ENCODE measurements at regions not wholly inside any gene's neighbourhood (a gene's known extent, or its start where the extent isn't known, plus 50 kb on each side); places are given as distances from the start of the nearest gene placed in this dataset.

- DNase-seq (ENCODE audit: low read depth), result no peak
Observed at GRCh38 chr10:61841338-61841875, 60.1 kb upstream of the ARID5B start.

GRCh38 chr10:61842755-61843497, 58.6 kb upstream of the ARID5B start:
- no peak for DNase-seq (ENCODE audit: low read depth)

DNA sequence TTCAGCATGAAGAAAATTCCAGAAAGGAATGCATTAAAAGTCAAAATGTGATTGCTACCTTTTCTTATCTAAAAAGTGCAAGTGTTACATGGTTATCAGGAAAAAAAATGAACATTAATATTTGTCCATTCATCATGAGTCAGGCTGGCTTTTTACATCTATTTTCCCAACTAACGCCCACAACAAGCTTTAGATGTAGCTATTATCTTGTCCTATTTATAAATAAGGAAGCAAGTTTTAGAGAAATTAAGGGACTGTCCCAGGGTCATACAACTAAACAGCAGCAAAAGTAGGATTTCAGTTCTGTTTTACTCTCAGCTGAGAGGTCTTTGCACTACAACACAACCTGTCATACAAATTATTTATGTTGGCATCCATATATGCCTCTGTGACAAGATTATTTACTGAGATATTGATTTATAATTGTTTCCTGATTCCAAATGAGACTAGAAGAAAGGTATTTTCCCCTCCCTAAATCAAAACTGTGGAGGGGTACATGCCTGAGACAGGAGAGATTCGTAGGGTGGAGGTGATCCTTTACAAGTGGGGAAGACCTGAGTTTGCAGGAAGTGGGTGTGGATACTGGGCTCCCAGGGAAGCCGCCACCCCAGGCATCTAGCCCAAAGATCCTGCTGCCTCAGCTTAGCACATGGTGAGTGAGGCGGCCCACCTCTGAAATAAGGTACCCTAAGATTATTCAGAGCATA, 57.2 kb upstream of the ARID5B start:
- no peak for DNase-seq (ENCODE audit: low read depth)

DNA sequence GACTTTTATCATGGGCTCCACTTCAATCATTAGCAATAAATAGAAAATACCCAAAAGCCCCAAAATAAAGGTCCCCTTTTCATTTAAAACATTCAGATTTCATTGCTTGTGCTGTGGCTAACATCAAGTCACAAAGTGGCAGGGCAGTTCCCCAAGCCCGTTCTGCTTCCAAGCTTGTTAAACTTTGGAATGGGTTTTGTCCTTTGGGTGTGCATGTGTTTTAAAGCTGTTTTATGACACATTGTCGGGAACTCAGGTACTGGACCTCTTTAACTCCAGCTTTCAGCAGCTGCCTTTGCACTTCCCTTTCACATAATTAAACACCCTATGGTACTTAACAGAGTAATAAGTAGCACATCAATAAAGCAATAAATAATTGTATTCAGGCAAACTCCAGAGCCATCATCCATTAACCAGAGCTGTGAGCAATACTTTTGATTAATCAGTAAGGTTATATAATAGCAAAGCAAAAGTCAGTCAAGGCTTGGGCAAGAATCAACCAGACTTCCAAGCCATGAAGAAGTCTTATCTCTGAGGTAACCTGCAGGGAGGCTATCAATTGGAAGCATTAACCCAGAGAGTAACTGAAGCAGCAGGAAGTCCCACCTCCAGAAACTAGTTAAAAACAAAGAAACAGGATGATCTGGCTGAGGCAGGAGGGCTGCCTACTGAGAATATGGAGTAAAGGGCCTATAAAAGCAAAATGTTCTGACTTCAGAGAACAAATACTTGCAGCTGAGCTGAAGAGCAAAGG, 56.1 kb upstream of the ARID5B start:
- DNase-seq (ENCODE audit: low read depth), result no peak

- DNase-seq (ENCODE audit: low read depth), result no peak
Observed at GRCh38 chr10:61845950-61846268, 55.6 kb upstream of the ARID5B start.

GRCh38 chr10:61846370-61847031, 55.0 kb upstream of the ARID5B start:
- DNase-seq (ENCODE audit: low read depth), result no peak

GRCh38 chr10:61847087-61847486, 54.4 kb upstream of the ARID5B start:
- no peak for DNase-seq (ENCODE audit: low read depth)

DNA sequence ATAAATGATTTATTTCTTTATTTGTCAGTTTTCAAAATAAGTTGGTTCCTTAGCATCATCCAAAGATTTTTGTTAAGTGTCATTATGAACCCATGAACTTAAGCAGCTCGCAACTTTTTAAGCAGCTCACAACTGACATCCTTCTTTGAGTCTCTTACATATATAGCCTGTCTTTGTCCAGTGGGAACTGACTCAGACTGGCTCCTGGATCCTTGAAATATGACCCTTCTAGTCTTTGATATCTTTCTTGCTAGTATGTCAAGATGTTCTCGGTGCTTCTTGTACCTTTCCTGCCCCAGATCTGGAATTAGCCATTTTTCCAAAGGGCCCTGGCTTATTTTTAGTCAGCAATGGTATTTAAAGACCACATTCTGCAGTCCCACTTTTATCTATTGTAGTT, 53.9 kb upstream of the ARID5B start:
- DNase-seq (ENCODE audit: low read depth), result no peak

GRCh38 chr10:61850376-61850775, 51.1 kb upstream of the ARID5B start:
- no peak for DNase-seq (ENCODE audit: low read depth)
